Trophoblast cell (in vitro differentiated cells and primary cell): ENCODE measurements at regions not wholly inside any gene's neighbourhood (a gene's known extent, or its start where the extent isn't known, plus 50 kb on each side); places are given as distances from the start of the nearest gene placed in this dataset.
A peak's percentile ranks its signal among the peaks of the same experiment; 100 is the strongest.

Source experiments
- DNase-seq, 2 donors: peaks; one replicate each; pipeline ENCODE4 v3.0.0-alpha.2; 2016
- H2AFZ ChIP-seq: 2 replicates; pipeline ENCODE4 v1.6.1; 2013; ENCODE audit warnings: low read length, moderate library complexity, mild to moderate bottlenecking; ENCODE audit not compliant: insufficient read depth, poor library complexity
- H2AK5ac ChIP-seq: 2 replicates; pipeline ENCODE4 v1.6.1; 2013; ENCODE audit warnings: mild to moderate bottlenecking, low read length
- H2BK120ac ChIP-seq: 2 replicates; pipeline ENCODE4 v1.6.1; 2013; ENCODE audit warnings: low read length, mild to moderate bottlenecking, moderate library complexity; ENCODE audit not compliant: insufficient read depth, poor library complexity
- H2BK12ac ChIP-seq: 2 replicates; pipeline ENCODE4 v1.6.1; 2013; ENCODE audit warnings: mild to moderate bottlenecking, low read length, moderate library complexity
- H2BK5ac ChIP-seq: 2 replicates; pipeline ENCODE4 v1.6.1; 2013; ENCODE audit warnings: low read length, low read depth, moderate library complexity, mild to moderate bottlenecking; ENCODE audit not compliant: poor library complexity
- H3K14ac ChIP-seq: 2 replicates; pipeline ENCODE4 v1.6.1; 2013; ENCODE audit warnings: mild to moderate bottlenecking, low read length
- H3K18ac ChIP-seq: 2 replicates; pipeline ENCODE4 v1.6.1; 2013; ENCODE audit warnings: mild to moderate bottlenecking, low read length
- H3K23ac ChIP-seq: 2 replicates; pipeline ENCODE4 v1.6.1; 2013; ENCODE audit warnings: low read length
- H3K27ac ChIP-seq: 2 replicates; pipeline ENCODE4 v1.5.1; 2013; ENCODE audit warnings: low read depth, mild to moderate bottlenecking, inconsistent platforms, low read length, moderate library complexity
- H3K27me3 ChIP-seq: 2 replicates; pipeline ENCODE4 v1.6.1; 2013; ENCODE audit warnings: inconsistent platforms, mild to moderate bottlenecking, low read length, moderate library complexity; ENCODE audit not compliant: insufficient read depth
- H3K36me3 ChIP-seq, 2 experiments: 1 replicate in 1 of 2; 2 replicates in 1 of 2; pipeline ENCODE4 v1.6.1; 2013; ENCODE audit warnings: low read length in 2 of 2, mild to moderate bottlenecking in 2 of 2, moderate library complexity in 1 of 2; ENCODE audit not compliant: insufficient read depth in 2 of 2, control insufficient read depth in 1 of 2
- H3K4ac ChIP-seq: 2 replicates; pipeline ENCODE4 v1.6.1; 2013; ENCODE audit warnings: low read depth, mild to moderate bottlenecking, low read length, moderate library complexity
- H3K4me1 ChIP-seq, 2 experiments: 1 replicate in 1 of 2; 2 replicates in 1 of 2; pipeline ENCODE4 v1.6.1; 2013; ENCODE audit warnings: low read length in 2 of 2, mild to moderate bottlenecking in 2 of 2, moderate library complexity in 1 of 2; ENCODE audit not compliant: insufficient read depth in 2 of 2, control insufficient read depth in 1 of 2
- H3K4me2 ChIP-seq: 2 replicates; pipeline ENCODE4 v1.6.1; 2013; ENCODE audit warnings: inconsistent platforms, mild to moderate bottlenecking, low read length, moderate library complexity
- H3K4me3 ChIP-seq: 2 replicates; pipeline ENCODE4 v1.5.1; 2013; ENCODE audit warnings: mild to moderate bottlenecking, low read depth, low read length, inconsistent platforms
- H3K79me1 ChIP-seq: one replicate; pipeline ENCODE4 v1.6.1; 2013; ENCODE audit warnings: low read length
- H3K79me2 ChIP-seq: 2 replicates; pipeline ENCODE4 v1.6.1; 2013; ENCODE audit warnings: low read length, mild to moderate bottlenecking; ENCODE audit not compliant: control insufficient read depth, insufficient read depth, poor library complexity
- H3K9ac ChIP-seq: 2 replicates; pipeline ENCODE4 v1.6.1; 2013; ENCODE audit warnings: mild to moderate bottlenecking, low read length
- H3K9me3 ChIP-seq: 2 replicates; pipeline ENCODE4 v1.6.1; 2013; ENCODE audit warnings: low read depth, mild to moderate bottlenecking, control low read depth, inconsistent platforms, low read length; ENCODE audit not compliant: insufficient read depth
- H4K12ac ChIP-seq: 2 replicates; pipeline ENCODE4 v1.6.1; 2013; ENCODE audit warnings: low read depth, mild to moderate bottlenecking, low read length, moderate library complexity
- H4K8ac ChIP-seq: 2 replicates; pipeline ENCODE4 v1.6.1; 2013; ENCODE audit warnings: low read depth, mild to moderate bottlenecking, low read length, moderate library complexity
- H4K91ac ChIP-seq: one replicate; pipeline ENCODE4 v1.6.1; 2013; ENCODE audit warnings: low read depth, mild to moderate bottlenecking, low read length, moderate library complexity
- WGBS: extraction: QIAGEN DNeasy Blood & Tissue Kit; methylation state at CpG from one replicate; pipeline ENCODE4 v1.1.7; 2013; ENCODE audit warnings: missing lambda C conversion rate; ENCODE audit not compliant: insufficient read length, insufficient coverage; ENCODE audit errors: extremely low coverage; 5-methylcytosine and 5-hydroxymethylcytosine counted together

- no peaks in the 10 kb centered on the region for H3K36me3 ChIP-seq
- H2AK5ac ChIP-seq = no peak overlapping the region
- H2BK5ac ChIP-seq = no peak overlapping the region
- H2BK120ac ChIP-seq = no peak overlapping the region
- no peak overlapping the region for H2AFZ ChIP-seq
- H3K79me2 ChIP-seq = no peaks in the 10 kb centered on the region
- H4K12ac ChIP-seq = no peak overlapping the region
- no peak overlapping the region for H3K14ac ChIP-seq
- no peak overlapping the region for H3K4me2 ChIP-seq
- H3K27ac ChIP-seq = no peak overlapping the region
- no peak overlapping the region for H2BK12ac ChIP-seq
- no CpG with 5 or more reads among the region's 13 CpGs for WGBS
- H4K91ac ChIP-seq = no peak overlapping the region
- no peak overlapping the region for H3K18ac ChIP-seq
- no peaks in the 10 kb centered on the region for H3K27me3 ChIP-seq
- H3K79me1 ChIP-seq = no peaks in the 10 kb centered on the region
- H3K4me3 ChIP-seq = no peak overlapping the region
- peaks cover 9% of the 10 kb centered on the region for H3K9me3 ChIP-seq
- no peak overlapping the region for H4K8ac ChIP-seq
- H3K4me1 ChIP-seq = peaks cover 2 to 11% of the 10 kb centered on the region in 2 experiments
- no peak overlapping the region for H3K4ac ChIP-seq
- peak in 1 of 2 donors; percentile 9 for DNase-seq
- H3K23ac ChIP-seq = no peak overlapping the region
- H3K9ac ChIP-seq = no peak overlapping the region
Observed at GRCh38 chr2:37855283-37856041, 69.6 kb upstream of the RMDN2 start.

GRCh38 chr2:37856101-37856751 is 68.9 kb upstream of the RMDN2 start:
- Histone ChIP-seq H3K36me3 (no peaks in the 10 kb centered on the region), H2AFZ (no peak overlapping the region), H3K9me3 (peaks cover 9% of the 10 kb centered on the region), H3K9ac (no peak overlapping the region), H3K4me3 (no peak overlapping the region), H3K79me1 (no peaks in the 10 kb centered on the region), H2AK5ac (no peak overlapping the region), H3K23ac (no peak overlapping the region), H3K27me3 (no peaks in the 10 kb centered on the region), H3K79me2 (no peaks in the 10 kb centered on the region), H2BK120ac (no peak overlapping the region), H3K18ac (no peak overlapping the region), H3K4me1 (peaks cover 2 to 11% of the 10 kb centered on the region in 2 experiments), H2BK5ac (no peak overlapping the region), H4K8ac (no peak overlapping the region), H4K91ac (no peak overlapping the region), H3K4ac (no peak overlapping the region), H3K4me2 (no peak overlapping the region), H4K12ac (no peak overlapping the region), H3K27ac (no peak overlapping the region), H2BK12ac (no peak overlapping the region), H3K14ac (no peak overlapping the region)
- DNase-seq = no peak
- WGBS = no CpG with 5 or more reads among the region's 7 CpGs

- Histone ChIP-seq H3K9ac (no peak overlapping the region), H3K27me3 (no peaks in the 10 kb centered on the region), H2BK5ac (no peak overlapping the region), H3K14ac (no peak overlapping the region), H2BK120ac (no peak overlapping the region), H3K4me1 (peaks cover 2 to 11% of the 10 kb centered on the region in 2 experiments), H3K18ac (no peak overlapping the region), H3K4me3 (no peak overlapping the region), H3K23ac (no peak overlapping the region), H2AFZ (no peak overlapping the region), H3K36me3 (no peaks in the 10 kb centered on the region), H3K27ac (no peak overlapping the region), H3K79me1 (no peaks in the 10 kb centered on the region), H4K8ac (no peak overlapping the region), H3K79me2 (no peaks in the 10 kb centered on the region), H4K12ac (no peak overlapping the region), H2BK12ac (no peak overlapping the region), H2AK5ac (no peak overlapping the region), H3K9me3 (peaks cover 10% of the 10 kb centered on the region), H4K91ac (no peak overlapping the region), H3K4ac (no peak overlapping the region), H3K4me2 (no peak overlapping the region)
- WGBS = no CpG with 5 or more reads among the region's 11 CpGs
- no peak for DNase-seq
Observed at GRCh38 chr2:37857575-37858399, 67.3 kb upstream of the RMDN2 start.

GRCh38 chr2:37858400-37858711 is 66.7 kb upstream of the RMDN2 start:
- Histone ChIP-seq H4K12ac (peak overlapping the region; percentile 63), H3K4me2 (no peak overlapping the region), H3K27ac (no peak overlapping the region), H3K9me3 (peaks cover 12% of the 10 kb centered on the region), H2AFZ (no peak overlapping the region), H3K4me3 (no peak overlapping the region), H2AK5ac (no peak overlapping the region), H2BK5ac (no peak overlapping the region), H3K4me1 (peaks cover 2 to 11% of the 10 kb centered on the region in 2 experiments), H3K36me3 (no peaks in the 10 kb centered on the region), H2BK120ac (no peak overlapping the region), H3K18ac (no peak overlapping the region), H3K9ac (no peak overlapping the region), H3K4ac (no peak overlapping the region), H3K27me3 (no peaks in the 10 kb centered on the region), H4K91ac (peak overlapping the region; percentile 17), H3K79me1 (no peaks in the 10 kb centered on the region), H4K8ac (no peak overlapping the region), H2BK12ac (peak overlapping the region; percentile 44), H3K79me2 (no peaks in the 10 kb centered on the region), H3K23ac (no peak overlapping the region), H3K14ac (no peak overlapping the region)
- DNase-seq = no peak
- WGBS = no CpG with 5 or more reads among the region's 2 CpGs
